HEK293 (cell line): ENCODE measurements at regions not wholly inside any gene's neighbourhood (a gene's known extent, or its start where the extent isn't known, plus 50 kb on each side); places are given as distances from the start of the nearest gene placed in this dataset.

Experiments used
- CTCF ChIA-PET: fragments of 350-600 bp; formaldehyde crosslinking; extraction: SDS; loops from one replicate; lab custom pipeline; 2021; ENCODE audit warnings: antibody characterized with exemption; lab: Yijun Ruan, JAX
- POLR2A ChIA-PET: fragments of 300-600 bp; formaldehyde crosslinking; extraction: SDS; loops from one replicate; lab custom pipeline; 2020; ENCODE audit warnings: antibody characterized with exemption, inconsistent platforms; lab: Yijun Ruan, JAX
- H3K27ac ChIP-seq: fragments of 200-500 bp; sonication (Bioruptor generic); 2 replicates; pipeline ENCODE4 v1.5.1; 2014; ENCODE audit warnings: low read depth, low read length, control low read depth, inconsistent platforms; ENCODE audit errors: extremely low read depth
- H3K36me3 ChIP-seq, 2 experiments: fragments of 200-500 bp in 1 of 2; sonication (Bioruptor generic) in 1 of 2; 1 replicate in 1 of 2; 2 replicates in 1 of 2; pipeline ENCODE4 v1.5.1; 2014 to 2017; ENCODE audit warnings: inconsistent platforms in 2 of 2, low read length in 2 of 2; ENCODE audit not compliant: control insufficient read depth in 2 of 2, insufficient read depth in 1 of 2
- H3K4me1 ChIP-seq: fragments of 200-500 bp; sonication (Bioruptor generic); 2 replicates; pipeline ENCODE4 v1.5.1; 2014; ENCODE audit warnings: mild to moderate bottlenecking, low read length, inconsistent platforms; ENCODE audit not compliant: control insufficient read depth, insufficient read depth
- H3K4me3 ChIP-seq: 2 replicates; pipeline ENCODE4 v1.5.1; 2011; ENCODE audit warnings: low read depth, mild to moderate bottlenecking, control low read depth, low read length, moderate library complexity
- H3K9me3 ChIP-seq: fragments of 200-500 bp; sonication (Bioruptor generic); 2 replicates; pipeline ENCODE4 v1.5.1; 2014; ENCODE audit warnings: low read depth, low read length, inconsistent platforms; ENCODE audit not compliant: control insufficient read depth, insufficient read depth
- CTCF ChIP-seq: fragments of 450-650 bp; formaldehyde crosslinking; IDR thresholded peaks from 2 replicates; pipeline ENCODE4 v1.5.1; 2016; ENCODE audit warnings: missing biosample characterization, missing genetic modification characterization
- KLF10 ChIP-seq: fragments of 450-650 bp; IDR thresholded peaks from 2 replicates; pipeline ENCODE4 v1.5.1; 2018; ENCODE audit warnings: missing biosample characterization, mild to moderate bottlenecking, missing genetic modification characterization
- ZBTB11 ChIP-seq: fragments of 450-650 bp; formaldehyde crosslinking; conservative IDR thresholded peaks from 2 replicates; pipeline ENCODE4 v1.5.1; 2016; ENCODE audit warnings: low read depth, missing biosample characterization, missing genetic modification characterization
- ZFP3 ChIP-seq: fragments of 450-650 bp; formaldehyde crosslinking; IDR thresholded peaks from 2 replicates; pipeline ENCODE4 v1.5.1; 2016; ENCODE audit warnings: low read depth, missing biosample characterization, missing genetic modification characterization
- ZNF121 ChIP-seq: fragments of 450-650 bp; formaldehyde crosslinking; IDR thresholded peaks from 2 replicates; pipeline ENCODE4 v1.5.1; 2016; ENCODE audit warnings: missing biosample characterization, missing genetic modification characterization
- ZNF155 ChIP-seq: fragments of 450-650 bp; formaldehyde crosslinking; IDR thresholded peaks from 2 replicates; pipeline ENCODE4 v1.5.1; 2016; ENCODE audit warnings: missing biosample characterization, missing genetic modification characterization
- ZNF211 ChIP-seq: fragments of 450-650 bp; formaldehyde crosslinking; IDR thresholded peaks from 2 replicates; pipeline ENCODE4 v1.5.1; 2016; ENCODE audit warnings: low read depth, missing biosample characterization, missing genetic modification characterization
- ZNF214 ChIP-seq: fragments of 450-650 bp; formaldehyde crosslinking; IDR thresholded peaks from 2 replicates; pipeline ENCODE4 v1.5.1; 2017; ENCODE audit warnings: missing biosample characterization, mild to moderate bottlenecking, missing genetic modification characterization, borderline replicate concordance
- ZNF24 ChIP-seq: fragments of 450-650 bp; formaldehyde crosslinking; IDR thresholded peaks from 2 replicates; pipeline ENCODE4 v1.5.1; 2016; ENCODE audit warnings: missing biosample characterization, missing genetic modification characterization
- ZNF274 ChIP-seq, 2 experiments: fragments of 200-500 bp in 1 of 2; fragments of 450-650 bp in 1 of 2; sonication (Bioruptor generic) in 1 of 2; formaldehyde crosslinking in 1 of 2; IDR thresholded peaks; 2 replicates each; pipeline versions ENCODE4 v1.5.1 to v1.6.1; 2014 to 2016; ENCODE audit warnings: borderline replicate concordance in 1 of 2, inconsistent platforms in 1 of 2, low read length in 1 of 2, missing biosample characterization in 1 of 2, missing genetic modification characterization in 1 of 2
- ZNF324 ChIP-seq: fragments of 450-650 bp; formaldehyde crosslinking; IDR thresholded peaks from 2 replicates; pipeline ENCODE4 v1.5.1; 2016; ENCODE audit warnings: missing biosample characterization, missing genetic modification characterization
- ZNF335 ChIP-seq: fragments of 450-650 bp; formaldehyde crosslinking; conservative IDR thresholded peaks from 2 replicates; pipeline ENCODE4 v1.5.1; 2016; ENCODE audit warnings: missing biosample characterization, missing genetic modification characterization
- ZNF426 ChIP-seq: fragments of 450-650 bp; formaldehyde crosslinking; IDR thresholded peaks from 2 replicates; pipeline ENCODE4 v1.5.1; 2017; ENCODE audit warnings: missing biosample characterization, missing genetic modification characterization, mild to moderate bottlenecking, inconsistent platforms, moderate library complexity
- ZNF48 ChIP-seq: fragments of 450-650 bp; formaldehyde crosslinking; IDR thresholded peaks from 2 replicates; pipeline ENCODE4 v1.5.1; 2016; ENCODE audit warnings: missing biosample characterization, missing genetic modification characterization
- ZNF510 ChIP-seq: fragments of 450-650 bp; formaldehyde crosslinking; IDR thresholded peaks from 2 replicates; pipeline ENCODE4 v1.5.1; 2018; ENCODE audit warnings: mild to moderate bottlenecking, missing genetic modification characterization, missing biosample characterization; ENCODE audit not compliant: insufficient replicate concordance
- ZNF529 ChIP-seq: fragments of 450-650 bp; formaldehyde crosslinking; IDR thresholded peaks from 2 replicates; pipeline ENCODE4 v1.5.1; 2017; ENCODE audit warnings: missing genetic modification characterization, missing biosample characterization; ENCODE audit not compliant: insufficient replicate concordance
- ZNF585B ChIP-seq: fragments of 450-650 bp; formaldehyde crosslinking; IDR thresholded peaks from 2 replicates; pipeline ENCODE4 v1.5.1; 2016; ENCODE audit warnings: missing biosample characterization, missing genetic modification characterization
- ZNF623 ChIP-seq: fragments of 450-650 bp; formaldehyde crosslinking; IDR thresholded peaks from 2 replicates; pipeline ENCODE4 v1.5.1; 2016; ENCODE audit warnings: missing biosample characterization, missing genetic modification characterization
- ZNF624 ChIP-seq: fragments of 450-650 bp; formaldehyde crosslinking; IDR thresholded peaks from 2 replicates; pipeline ENCODE4 v1.5.1; 2017; ENCODE audit warnings: missing biosample characterization, missing genetic modification characterization
- ZNF664 ChIP-seq: fragments of 450-650 bp; formaldehyde crosslinking; IDR thresholded peaks from 2 replicates; pipeline ENCODE4 v1.5.1; 2016; ENCODE audit warnings: missing biosample characterization, missing genetic modification characterization
- ZNF707 ChIP-seq: fragments of 450-650 bp; formaldehyde crosslinking; IDR thresholded peaks from 2 replicates; pipeline ENCODE4 v1.5.1; 2016; ENCODE audit warnings: missing biosample characterization, missing genetic modification characterization
- ZNF785 ChIP-seq: fragments of 450-650 bp; formaldehyde crosslinking; IDR thresholded peaks from 2 replicates; pipeline ENCODE4 v1.5.1; 2016; ENCODE audit warnings: missing biosample characterization, missing genetic modification characterization

GRCh38 chr2:167336213-167336612 is 447.9 kb downstream of the XIRP2 start:
- Histone ChIP-seq H3K36me3 (no peaks in the 10 kb centered on the region), H3K4me1 (0 out of 2 replicates have a peak, but pooled peaks cover 2% of the 10 kb centered on the region), H3K4me3 (no peak overlapping the region), H3K9me3 (no peaks in the 10 kb centered on the region)
- TF ChIP-seq ZNF48 (tag by site-specific recombination): no peak
- no peak for TF ChIP-seq ZNF214 (tag by site-specific recombination)
- TF ChIP-seq, all 188 proteins: peak for 0
- no peak overlapping the region for H3K27ac ChIP-seq
- ChIA-PET POLR2A (no interaction called here), CTCF (no interaction called here)

GRCh38 chr2:167335541-167335992 is 447.3 kb downstream of the XIRP2 start:
- H3K36me3 ChIP-seq: no peaks in the 10 kb centered on the region
- H3K4me3 ChIP-seq: no peak overlapping the region
- TF ChIP-seq ZNF335 (tag by site-specific recombination) (no peak), ZNF707 (no peak), ZBTB11 (tag by site-specific recombination) (no peak), ZNF426 (tag by site-specific recombination) (no peak), ZNF785 (no peak), ZNF623 (tag by site-specific recombination) (no peak), ZNF274 (IDR thresholded peaks at IDR 0.05; ENCODE audit: low read length) (no peak), ZNF274 (tag by site-specific recombination; IDR thresholded peaks at IDR 0.05; ENCODE audit: borderline replicate concordance) (no peak), ZNF324 (tag by site-specific recombination) (no peak)
- no peak overlapping the region for H3K27ac ChIP-seq
- H3K9me3 ChIP-seq: no peaks in the 10 kb centered on the region
- POLR2A ChIA-PET: no interaction called here
- H3K4me1 ChIP-seq: 0 out of 2 replicates have a peak, but pooled peaks cover 2% of the 10 kb centered on the region
- CTCF ChIA-PET: interaction anchor here (0.6 kb wide), 1 partner anchor 166 kb away, joined by 4 read pairs; no protein-coding TSS in a partner anchor

GRCh38 chr2:167334146-167334742 is 446.0 kb downstream of the XIRP2 start:
- ChIA-PET POLR2A (no interaction called here), CTCF (interaction anchor here (0.6 to 1.3 kb wide), 5 partner anchors 11 to 139 kb away, joined by 3 to 6 read pairs (median 4); no protein-coding TSS in a partner anchor)
- H3K9me3 ChIP-seq: no peaks in the 10 kb centered on the region
- no peaks in the 10 kb centered on the region for H3K36me3 ChIP-seq
- 0 out of 2 replicates have a peak, but pooled peaks cover 2% of the 10 kb centered on the region for H3K4me1 ChIP-seq
- no peak overlapping the region for H3K4me3 ChIP-seq
- H3K27ac ChIP-seq: no peak overlapping the region
- TF ChIP-seq KLF10 (tag by site-specific recombination) (no peak), ZNF24 (tag by site-specific recombination) (no peak), ZNF529 (no peak), ZNF48 (tag by site-specific recombination) (no peak), ZFP3 (tag by site-specific recombination) (no peak), CTCF (tag by site-specific recombination) (no peak), ZNF664 (tag by site-specific recombination) (no peak), ZNF510 (tag by site-specific recombination) (no peak), ZNF585B (no peak), ZNF624 (tag by site-specific recombination) (no peak), ZNF211 (tag by site-specific recombination) (no peak), ZNF121 (no peak), ZNF155 (tag by site-specific recombination) (no peak)
